K562 (cell line): ENCODE measurements at regions not wholly inside any gene's neighbourhood (a gene's known extent, or its start where the extent isn't known, plus 50 kb on each side); places are given as distances from the start of the nearest gene placed in this dataset.

Experiments
- ATAC-seq: fragments of 200-7000 bp; cut with Tn5 transposase; 3 replicates; pipeline ENCODE4 v1.9.1; 2020; ENCODE audit warnings: moderate library complexity
- BruUV-seq: library from RNA; stranded (reverse); fragments of 400-500 nt; replicated peaks from 2 replicates; lab custom pipeline; 2021; lab: Mats Ljungman, UMichigan
- CTCF ChIA-PET: fragments of 300-600 bp; formaldehyde crosslinking; extraction: SDS; loops from one replicate; lab custom pipeline; 2021; ENCODE audit warnings: low intra/inter-chr PET ratio; lab: Yijun Ruan, JAX
- POLR2A ChIA-PET: fragments of 300-600, 350-650 bp; sonication (Branson Sonifier 250); formaldehyde crosslinking; extraction: SDS; loops from one replicate; lab custom pipeline; 2021; ENCODE audit warnings: antibody characterized with exemption, inconsistent platforms; lab: Yijun Ruan, JAX
- DNase-seq, 4 experiments: peaks; one replicate each; pipeline versions ENCODE4 v3.0.0 to v3.0.0-alpha.2; 2011 to 2018; ENCODE audit warnings: low spot score in 3 of 4, mixed read lengths in 3 of 4; ENCODE audit errors: extremely low read depth in 1 of 4
- FAIRE-seq: peaks from 2 replicates; lab custom pipeline; 2011; peaks lifted over from hg19 to GRCh38; lab: Jason Lieb, UNC
- H2AFZ ChIP-seq: 2 replicates; pipeline ENCODE4 v1.6.0; 2011; ENCODE audit warnings: low read depth, low read length, control low read depth, inconsistent platforms
- H3K27ac ChIP-seq: fragments of 200-600 bp; 3 replicates; pipeline ENCODE4 v1.8.0; 2011; ENCODE audit warnings: low read depth, mild to moderate bottlenecking, control low read depth, inconsistent platforms, low read length, moderate library complexity, mixed read lengths; ENCODE audit errors: extremely low read depth
- H3K27me3 ChIP-seq, 2 experiments: fragments of 300-600 bp in 1 of 2; 2 replicates in 1 of 2; 3 replicates in 1 of 2; pipeline versions ENCODE4 v1.6.0 to v1.8.0; 2011; ENCODE audit warnings: inconsistent platforms in 2 of 2, low read length in 2 of 2, mild to moderate bottlenecking in 1 of 2, mixed read lengths in 1 of 2, moderate library complexity in 1 of 2; ENCODE audit not compliant: control insufficient read depth in 2 of 2, insufficient read depth in 2 of 2
- H3K36me3 ChIP-seq: fragments of 300-600 bp; 3 replicates; pipeline ENCODE4 v1.8.0; 2011; ENCODE audit warnings: mild to moderate bottlenecking, low read length, inconsistent platforms; ENCODE audit not compliant: control insufficient read depth, insufficient read depth
- H3K4me1 ChIP-seq, 2 experiments: fragments of 200-600 bp in 1 of 2; replicated peaks in 1 of 2; 2 replicates in 1 of 2; 3 replicates in 1 of 2; pipeline versions ENCODE4 v1.5.1 to v1.8.0; 2011; ENCODE audit warnings: inconsistent platforms in 2 of 2, low read length in 2 of 2, mild to moderate bottlenecking in 1 of 2, mixed read lengths in 1 of 2, moderate library complexity in 1 of 2; ENCODE audit not compliant: control insufficient read depth in 2 of 2, insufficient read depth in 2 of 2
- H3K4me2 ChIP-seq: 2 replicates; pipeline ENCODE4 v1.6.1; 2011; ENCODE audit warnings: low read length, control low read depth, inconsistent platforms, mixed read lengths; ENCODE audit not compliant: insufficient read depth
- H3K4me3 ChIP-seq: fragments of 200-600 bp; sonication (generic), shearing (Covaris generic); 2 replicates; pipeline ENCODE4 v1.5.1; 2016; ENCODE audit warnings: control low read depth, inconsistent platforms
- H3K79me2 ChIP-seq: fragments of 200-600 bp; 3 replicates; pipeline ENCODE4 v1.8.0; 2011; ENCODE audit warnings: low read length, inconsistent platforms; ENCODE audit not compliant: control insufficient read depth, insufficient read depth
- H3K9ac ChIP-seq, 2 experiments: 2 replicates each; pipeline versions ENCODE4 v1.6.0 to v1.6.1; 2011; ENCODE audit warnings: low read depth in 2 of 2, low read length in 2 of 2, control low read depth in 1 of 2, inconsistent platforms in 1 of 2, mild to moderate bottlenecking in 1 of 2, mixed read lengths in 1 of 2; ENCODE audit not compliant: insufficient read depth in 1 of 2
- H3K9me1 ChIP-seq: one replicate; pipeline ENCODE4 v1.6.0; 2011; ENCODE audit warnings: inconsistent platforms, mild to moderate bottlenecking, low read length, moderate library complexity; ENCODE audit not compliant: control insufficient read depth, insufficient read depth
- H3K9me3 ChIP-seq: replicated peaks from 2 replicates; pipeline ENCODE4 v1.5.1; 2011; ENCODE audit warnings: low read depth, low read length, inconsistent platforms; ENCODE audit not compliant: control insufficient read depth, insufficient read depth
- H4K20me1 ChIP-seq: replicated peaks from 2 replicates; pipeline ENCODE4 v1.6.1; 2011; ENCODE audit warnings: low read length, inconsistent platforms, mixed read lengths; ENCODE audit not compliant: control insufficient read depth, insufficient read depth
- BRF1 ChIP-seq: IDR thresholded peaks from 3 replicates; pipeline ENCODE4 v1.6.1; 2011; ENCODE audit warnings: borderline replicate concordance, mild to moderate bottlenecking; ENCODE audit not compliant: insufficient read length; ENCODE audit errors: extremely low read depth
- CBX2 ChIP-seq: fragments of 200-600 bp; sonication (generic); IDR thresholded peaks from one replicate; pipeline ENCODE4 v1.6.1; 2012; ENCODE audit warnings: mild to moderate bottlenecking, low read length, inconsistent platforms; ENCODE audit not compliant: insufficient read depth, poor library complexity, severe bottlenecking
- FOXJ2 ChIP-seq: fragments of 200-800 bp; sonication (Bioruptor generic); IDR thresholded peaks from 2 replicates; pipeline ENCODE4 v1.6.1; 2016; ENCODE audit warnings: missing genetic modification characterization, missing compliant biosample characterization
- FOXP4 ChIP-seq: sonication (generic); formaldehyde crosslinking; IDR thresholded peaks from 2 replicates; pipeline ENCODE4 v1.8.0; 2022; ENCODE audit warnings: mild to moderate bottlenecking, missing genetic modification reagents, borderline replicate concordance
- KAT7 ChIP-seq: sonication (generic); formaldehyde crosslinking; IDR thresholded peaks from 2 replicates; pipeline ENCODE4 v1.8.0; 2022; ENCODE audit warnings: missing genetic modification reagents, mild to moderate bottlenecking, borderline replicate concordance
- MIER1 ChIP-seq: fragments of 450-650 bp; IDR thresholded peaks from 2 replicates; pipeline ENCODE4 v1.6.1; 2016; ENCODE audit warnings: antibody characterized with exemption, mild to moderate bottlenecking, low read depth
- RBM39 ChIP-seq: fragments of 200-400 bp; formaldehyde crosslinking; optimal IDR thresholded peaks from 2 replicates; pipeline ENCODE3; 2018; ENCODE audit warnings: low read depth, low read length
- SRSF1 ChIP-seq: fragments of 200-400 bp; formaldehyde crosslinking; IDR thresholded peaks from 2 replicates; pipeline ENCODE4 v1.6.1; 2017; ENCODE audit warnings: mild to moderate bottlenecking, low read depth, low read length, moderate library complexity
- TSC22D4 ChIP-seq: fragments of 450-650 bp; IDR thresholded peaks from 2 replicates; pipeline ENCODE4 v1.6.1; 2016; ENCODE audit warnings: missing genetic modification characterization, missing biosample characterization, control low read depth
- XRCC3 ChIP-seq: fragments of 450-650 bp; IDR thresholded peaks from 2 replicates; pipeline ENCODE4 v1.6.1; 2017; ENCODE audit warnings: mild to moderate bottlenecking, moderate library complexity
- ZBTB34 ChIP-seq: fragments of 250-450 bp; sonication (Bioruptor Pico); IDR thresholded peaks from 2 replicates; pipeline ENCODE4 v1.8.0; 2021; ENCODE audit warnings: mild to moderate bottlenecking, moderate library complexity
- ZKSCAN3 ChIP-seq: fragments of 250-450 bp; sonication (Bioruptor Pico); IDR thresholded peaks from 2 replicates; pipeline ENCODE4 v1.4.0; 2020
- ZNF134 ChIP-seq: fragments of 250-450 bp; sonication (Bioruptor Pico); conservative IDR thresholded peaks from 2 replicates; pipeline ENCODE4 v1.4.0; 2020
- ZNF717 ChIP-seq: fragments of 250-450 bp; sonication (Bioruptor Pico); IDR thresholded peaks from 2 replicates; pipeline ENCODE4 v1.5.0; 2021
- in situ Hi-C: fragments of 300-500 bp; cut with MboI; formaldehyde crosslinking; loops from 4 replicates; pipeline ENCODE4 v1.15.0; 2018; ENCODE audit warnings: inconsistent platforms, mixed read lengths
- intact Hi-C: fragments of 100-400 bp; cut with micrococcal nuclease; formaldehyde crosslinking; loops from 2 replicates; pipeline ENCODE4 v1.14.2; 2022
- TF ChIP-seq, protein P1 (sequence below), 2 experiments: IDR thresholded peaks; 2 replicates each; pipeline ENCODE4 v1.6.1; 2011; ENCODE audit warnings: borderline replicate concordance in 1 of 2, control low read depth in 1 of 2, low read depth in 1 of 2, low read length in 1 of 2, mild to moderate bottlenecking in 1 of 2, mixed read lengths in 1 of 2, moderate library complexity in 1 of 2; ENCODE audit not compliant: insufficient read depth in 1 of 2, insufficient read length in 1 of 2, poor library complexity in 1 of 2, severe bottlenecking in 1 of 2; ENCODE audit errors: extremely low read depth in 1 of 2
- TF ChIP-seq, protein P2 (sequence below): IDR thresholded peaks from 2 replicates; pipeline ENCODE4 v1.6.1; 2014; ENCODE audit warnings: antibody characterized with exemption

DNA sequence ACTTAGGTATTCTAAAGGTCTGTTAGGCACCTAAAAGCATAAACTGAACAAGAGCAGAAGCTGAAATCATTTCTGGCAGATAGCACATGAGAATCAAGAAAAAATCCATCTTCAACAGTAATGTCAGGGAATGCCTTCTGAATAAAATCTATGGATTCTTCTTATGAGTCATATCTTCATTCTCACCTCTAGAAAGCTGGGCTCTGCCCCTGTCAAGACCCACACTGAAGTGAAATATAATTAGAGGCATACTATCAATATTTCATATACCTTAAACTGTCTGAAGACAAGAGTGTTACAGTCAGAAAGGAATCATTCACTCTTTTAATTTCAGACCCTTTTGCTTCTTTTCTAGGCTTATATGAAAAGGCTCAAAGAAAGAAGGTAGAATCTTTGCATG lies 485.8 kb upstream of the PTCHD4 start:
- in situ Hi-C loops (no loop called here), intact Hi-C loops (no loop called here)
- Histone ChIP-seq H3K9ac (no peak overlapping the region), H3K36me3 (no peaks in the 10 kb centered on the region), H4K20me1 (no peaks in the 10 kb centered on the region), H3K9me1 (no peaks in the 10 kb centered on the region), H3K4me2 (no peak overlapping the region), H3K79me2 (no peaks in the 10 kb centered on the region), H3K27me3 (no peaks in the 10 kb centered on the region), H3K4me3 (no peak overlapping the region), H3K27ac (no peak overlapping the region), H2AFZ (no peak overlapping the region), H3K4me1 (no peaks in the 10 kb centered on the region), H3K9me3 (no peaks in the 10 kb centered on the region)
- no TSS peak for BruUV-seq
- FAIRE-seq (no peak), ATAC-seq (no peak), DNase-seq (no peak)
- ChIA-PET CTCF (no interaction called here), POLR2A (interaction anchor here (0.7 kb wide), 1 partner anchor 773 kb away, joined by 3 read pairs; no protein-coding TSS in a partner anchor)
- TF ChIP-seq FOXP4 (no peak), SRSF1 (no peak), ZKSCAN3 (CRISPR knock-in tag) (no peak), MIER1 (no peak), XRCC3 (no peak), ZNF134 (CRISPR knock-in tag) (no peak), RBM39 (no peak), FOXJ2 (no peak), CBX2 (no peak), ZNF717 (CRISPR knock-in tag) (no peak), BRF1 (no peak), ZBTB34 (CRISPR knock-in tag) (no peak), KAT7 (CRISPR knock-in tag) (no peak), TSC22D4 (no peak)
- TF ChIP-seq, protein P1, sequence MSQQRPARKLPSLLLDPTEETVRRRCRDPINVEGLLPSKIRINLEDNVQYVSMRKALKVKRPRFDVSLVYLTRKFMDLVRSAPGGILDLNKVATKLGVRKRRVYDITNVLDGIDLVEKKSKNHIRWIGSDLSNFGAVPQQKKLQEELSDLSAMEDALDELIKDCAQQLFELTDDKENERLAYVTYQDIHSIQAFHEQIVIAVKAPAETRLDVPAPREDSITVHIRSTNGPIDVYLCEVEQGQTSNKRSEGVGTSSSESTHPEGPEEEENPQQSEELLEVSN (IDR thresholded peaks at IDR 0.05; ENCODE audit: borderline replicate concordance in 1 of 2, extremely low read depth in 1 of 2, insufficient read depth in 1 of 2, insufficient read length in 1 of 2, low read depth in 1 of 2, low read length in 1 of 2, poor library complexity in 1 of 2, severe bottlenecking in 1 of 2), result no peak
- TF ChIP-seq, protein P2, sequence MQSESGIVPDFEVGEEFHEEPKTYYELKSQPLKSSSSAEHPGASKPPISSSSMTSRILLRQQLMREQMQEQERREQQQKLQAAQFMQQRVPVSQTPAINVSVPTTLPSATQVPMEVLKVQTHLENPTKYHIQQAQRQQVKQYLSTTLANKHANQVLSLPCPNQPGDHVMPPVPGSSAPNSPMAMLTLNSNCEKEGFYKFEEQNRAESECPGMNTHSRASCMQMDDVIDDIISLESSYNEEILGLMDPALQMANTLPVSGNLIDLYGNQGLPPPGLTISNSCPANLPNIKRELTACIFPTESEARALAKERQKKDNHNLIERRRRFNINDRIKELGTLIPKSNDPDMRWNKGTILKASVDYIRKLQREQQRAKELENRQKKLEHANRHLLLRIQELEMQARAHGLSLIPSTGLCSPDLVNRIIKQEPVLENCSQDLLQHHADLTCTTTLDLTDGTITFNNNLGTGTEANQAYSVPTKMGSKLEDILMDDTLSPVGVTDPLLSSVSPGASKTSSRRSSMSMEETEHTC, result no peak
